Caco-2 (cell line): ENCODE measurements at regions not wholly inside any gene's neighbourhood (a gene's known extent, or its start where the extent isn't known, plus 50 kb on each side); places are given as distances from the start of the nearest gene placed in this dataset.
"Not testable (repeated sequence)": the region's sequence is repeated elsewhere in the genome, so short reads cannot be mapped to it uniquely, and the experiment has no call there.

Source experiments
- BruUV-seq: library from RNA; stranded (reverse); fragments of 400-500 nt; replicated peaks from 2 replicates; lab custom pipeline; 2021; lab: Mats Ljungman, UMichigan
- CTCF ChIA-PET: fragments of 300-600 bp; sonication (Branson Sonifier 250); formaldehyde crosslinking; loops from one replicate; lab custom pipeline; 2022; ENCODE audit warnings: antibody characterized with exemption; lab: Charles Lee
- POLR2A ChIA-PET: fragments of 300-600 bp; sonication (Branson Sonifier 250); formaldehyde crosslinking; loops from one replicate; lab custom pipeline; 2022; ENCODE audit warnings: antibody characterized with exemption; lab: Charles Lee
- DNase-seq, 2 experiments: peaks; one replicate each; pipeline versions ENCODE4 v3.0.0 to v3.0.0-alpha.2; 2020 to 2022
- H3K27me3 ChIP-seq: replicated peaks from 2 replicates; pipeline ENCODE4 v1.6.0; 2011; ENCODE audit warnings: low read length; ENCODE audit not compliant: control insufficient read depth, insufficient read depth
- H3K36me3 ChIP-seq: 2 replicates; pipeline ENCODE4 v1.5.1; 2011; ENCODE audit warnings: low read length; ENCODE audit not compliant: control insufficient read depth, insufficient read depth
- H3K4me1 ChIP-seq: fragments of 250-450 bp; sonication (Bioruptor Pico); 2 replicates; pipeline ENCODE4 v1.5.1; 2020; ENCODE audit warnings: mild to moderate bottlenecking
- H3K4me3 ChIP-seq: 2 replicates; pipeline ENCODE4 v1.5.1; 2011; ENCODE audit warnings: low read depth, mild to moderate bottlenecking, control low read depth, low read length
- H3K9me3 ChIP-seq: fragments of 250-450 bp; sonication (Bioruptor Pico); 2 replicates; pipeline ENCODE4 v1.5.1; 2020; ENCODE audit warnings: mild to moderate bottlenecking, moderate library complexity
- H3K27ac Mint-ChIP-seq: one replicate; pipeline ENCODE4 v1.8.0; 2022; ENCODE audit warnings: mixed read lengths; ENCODE audit not compliant: unreplicated experiment
- H3K27me3 Mint-ChIP-seq: one replicate; pipeline ENCODE4 v1.8.0; 2022; ENCODE audit warnings: mixed read lengths; ENCODE audit not compliant: insufficient read depth, unreplicated experiment
- H3K36me3 Mint-ChIP-seq: one replicate; pipeline ENCODE4 v1.8.0; 2022; ENCODE audit warnings: mild to moderate bottlenecking, mixed read lengths; ENCODE audit not compliant: insufficient read depth, unreplicated experiment
- H3K4me1 Mint-ChIP-seq: one replicate; pipeline ENCODE4 v1.8.0; 2022; ENCODE audit warnings: low read depth, mixed read lengths; ENCODE audit not compliant: unreplicated experiment
- H3K4me3 Mint-ChIP-seq: one replicate; pipeline ENCODE4 v1.8.0; 2022; ENCODE audit warnings: mild to moderate bottlenecking, moderate library complexity, mixed read lengths; ENCODE audit not compliant: unreplicated experiment
- H3K9me3 Mint-ChIP-seq: one replicate; pipeline ENCODE4 v1.8.0; 2022; ENCODE audit warnings: mixed read lengths; ENCODE audit not compliant: unreplicated experiment
- CTCF ChIP-seq, 2 experiments: fragments of 200-600 bp in 1 of 2; IDR thresholded peaks; 1 replicate in 1 of 2; 2 replicates in 1 of 2; pipeline versions ENCODE4 v1.5.1 to v1.8.0; 2011 to 2022; ENCODE audit warnings: antibody characterized with exemption in 1 of 2, control low read depth in 1 of 2, inconsistent platforms in 1 of 2, low read depth in 1 of 2, low read length in 1 of 2, mild to moderate bottlenecking in 1 of 2, moderate library complexity in 1 of 2; ENCODE audit not compliant: insufficient read depth in 1 of 2, severe bottlenecking in 1 of 2, unreplicated experiment in 1 of 2
- intact Hi-C: fragments of 100-400 bp; cut with micrococcal nuclease; formaldehyde crosslinking; loops from one replicate; pipeline ENCODE4 v1.10.0; 2022; ENCODE audit not compliant: unreplicated experiment

- no peaks in the 10 kb centered on the region for H3K9me3 Mint-ChIP-seq
- intact Hi-C loops, result no loop called here
- H3K27ac Mint-ChIP-seq, result no peak overlapping the region
- no peak for DNase-seq
- no TSS peak for BruUV-seq
- ChIA-PET CTCF (no interaction called here), POLR2A (no interaction called here)
- Histone ChIP-seq H3K4me3 (no peak overlapping the region), H3K4me1 (no peaks in the 10 kb centered on the region), H3K27me3 (no peaks in the 10 kb centered on the region), H3K36me3 (no peaks in the 10 kb centered on the region), H3K9me3 (no peaks in the 10 kb centered on the region)
- H3K27me3 Mint-ChIP-seq, result no peaks in the 10 kb centered on the region
- no peak for TF ChIP-seq CTCF (IDR thresholded peaks at IDR 0.05; ENCODE audit: insufficient read depth in 1 of 2, low read depth in 1 of 2, low read length in 1 of 2, severe bottlenecking in 1 of 2, unreplicated experiment in 1 of 2)
- no peak overlapping the region for H3K4me3 Mint-ChIP-seq
- H3K4me1 Mint-ChIP-seq, result no peaks in the 10 kb centered on the region
- no peaks in the 10 kb centered on the region for H3K36me3 Mint-ChIP-seq
Observed at GRCh38 chr13:64078480-64078936, 2662.9 kb upstream of the PCDH20 start.

- Mint-ChIP-seq H3K36me3 (no peaks in the 10 kb centered on the region), H3K4me1 (no peaks in the 10 kb centered on the region), H3K4me3 (no peak overlapping the region), H3K9me3 (no peaks in the 10 kb centered on the region), H3K27ac (no peak overlapping the region), H3K27me3 (no peaks in the 10 kb centered on the region)
- no peak for DNase-seq
- no peaks in the 10 kb centered on the region for H3K9me3 ChIP-seq
- no peak overlapping the region for H3K4me3 ChIP-seq
- no peaks in the 10 kb centered on the region for H3K27me3 ChIP-seq
- no peak for TF ChIP-seq CTCF (IDR thresholded peaks at IDR 0.05; ENCODE audit: insufficient read depth in 1 of 2, low read depth in 1 of 2, low read length in 1 of 2, severe bottlenecking in 1 of 2, unreplicated experiment in 1 of 2)
- CTCF ChIA-PET, result no interaction called here
- POLR2A ChIA-PET, result no interaction called here
- no TSS peak for BruUV-seq
- intact Hi-C loops, result no loop called here
- no peaks in the 10 kb centered on the region for H3K4me1 ChIP-seq
- no peaks in the 10 kb centered on the region for H3K36me3 ChIP-seq
Observed at GRCh38 chr13:64078025-64078424, 2662.4 kb upstream of the PCDH20 start.

- H3K9me3 ChIP-seq, H3K36me3 Mint-ChIP-seq, intact Hi-C loops, H3K27me3 ChIP-seq, H3K36me3 ChIP-seq, H3K4me1 Mint-ChIP-seq, H3K9me3 Mint-ChIP-seq, H3K27me3 Mint-ChIP-seq, H3K4me3 Mint-ChIP-seq, H3K4me1 ChIP-seq, H3K4me3 ChIP-seq, BruUV-seq, POLR2A ChIA-PET, H3K27ac Mint-ChIP-seq, CTCF ChIA-PET, DNase-seq: not testable (repeated sequence)
Observed at GRCh38 chr13:64077132-64077835, 2661.6 kb upstream of the PCDH20 start.
